Neural progenitor cell (in vitro differentiated cells): ENCODE measurements at regions not wholly inside any gene's neighbourhood (a gene's known extent, or its start where the extent isn't known, plus 50 kb on each side); places are given as distances from the start of the nearest gene placed in this dataset.

Experiments
- DNase-seq: peaks from one replicate; pipeline ENCODE4 v3.0.0-alpha.2; 2016; ENCODE audit warnings: low spot score
- H2AFZ ChIP-seq: fragments of 200-600 bp; sonication (generic); replicated peaks from 2 replicates; pipeline ENCODE4 v1.6.1; 2016; ENCODE audit warnings: antibody characterized with exemption
- H3F3A ChIP-seq: fragments of 200-600 bp; sonication (generic); 2 replicates; pipeline ENCODE4 v1.6.1; 2016; ENCODE audit warnings: antibody characterized with exemption, low read depth
- H3K27ac ChIP-seq: fragments of 200-600 bp; sonication (generic); 2 replicates; pipeline ENCODE4 v1.5.1; 2016; ENCODE audit warnings: mild to moderate bottlenecking
- H3K27me3 ChIP-seq: fragments of 200-600 bp; sonication (generic); 2 replicates; pipeline ENCODE4 v1.6.1; 2016; ENCODE audit warnings: mild to moderate bottlenecking, moderate library complexity
- H3K36me3 ChIP-seq: fragments of 200-600 bp; sonication (generic); 2 replicates; pipeline ENCODE4 v1.5.1; 2016
- H3K4me1 ChIP-seq: fragments of 200-600 bp; sonication (generic); 2 replicates; pipeline ENCODE4 v1.6.1; 2016; ENCODE audit warnings: mixed run types
- H3K4me2 ChIP-seq: fragments of 200-600 bp; sonication (generic); 2 replicates; pipeline ENCODE4 v1.6.1; 2016
- H3K4me3 ChIP-seq: fragments of 200-600 bp; sonication (generic); 2 replicates; pipeline ENCODE4 v1.5.1; 2016
- H3K79me2 ChIP-seq: fragments of 200-600 bp; sonication (generic); 2 replicates; pipeline ENCODE4 v1.6.1; 2016; ENCODE audit warnings: low read depth
- H3K9ac ChIP-seq: fragments of 200-600 bp; sonication (generic); 2 replicates; pipeline ENCODE4 v1.6.1; 2016
- H3K9me3 ChIP-seq: fragments of 200-600 bp; sonication (generic); 2 replicates; pipeline ENCODE4 v1.5.1; 2016; ENCODE audit warnings: low read depth
- H4K20me1 ChIP-seq: fragments of 200-600 bp; sonication (generic); 2 replicates; pipeline ENCODE4 v1.6.1; 2016; ENCODE audit warnings: low read depth
- H3K27ac Mint-ChIP-seq: 3 replicates; pipeline ENCODE4 v1.8.0; 2021; ENCODE audit warnings: mixed read lengths
- H3K27me3 Mint-ChIP-seq: 2 replicates; pipeline ENCODE4 v1.8.0; 2022; ENCODE audit warnings: low read depth, mild to moderate bottlenecking, inconsistent platforms, moderate library complexity, mixed read lengths; ENCODE audit not compliant: insufficient read depth
- H3K36me3 Mint-ChIP-seq: 3 replicates; pipeline ENCODE4 v1.8.0; 2021; ENCODE audit warnings: mixed read lengths
- H3K4me1 Mint-ChIP-seq: 3 replicates; pipeline ENCODE4 v1.8.0; 2021; ENCODE audit warnings: mixed read lengths
- H3K4me3 Mint-ChIP-seq: 3 replicates; pipeline ENCODE4 v1.8.0; 2021; ENCODE audit warnings: mild to moderate bottlenecking, moderate library complexity, mixed read lengths
- H3K9me3 Mint-ChIP-seq: 3 replicates; pipeline ENCODE4 v1.8.0; 2020; ENCODE audit warnings: mixed read lengths
- EZH2 ChIP-seq: fragments of 200-600 bp; sonication (generic); IDR thresholded peaks from 2 replicates; pipeline ENCODE4 v1.6.1; 2017; ENCODE audit warnings: antibody characterized with exemption, mild to moderate bottlenecking, moderate library complexity
- EZH2phosphoT487 ChIP-seq: fragments of 200-600 bp; sonication (generic); IDR thresholded peaks from 2 replicates; pipeline ENCODE4 v1.6.1; 2017; ENCODE audit warnings: antibody characterized with exemption
- TF ChIP-seq, protein P1 (sequence below): fragments of 200-600 bp; sonication (generic); IDR thresholded peaks from 2 replicates; pipeline ENCODE4 v1.5.1; 2017; ENCODE audit warnings: antibody characterized with exemption, mild to moderate bottlenecking

DNA sequence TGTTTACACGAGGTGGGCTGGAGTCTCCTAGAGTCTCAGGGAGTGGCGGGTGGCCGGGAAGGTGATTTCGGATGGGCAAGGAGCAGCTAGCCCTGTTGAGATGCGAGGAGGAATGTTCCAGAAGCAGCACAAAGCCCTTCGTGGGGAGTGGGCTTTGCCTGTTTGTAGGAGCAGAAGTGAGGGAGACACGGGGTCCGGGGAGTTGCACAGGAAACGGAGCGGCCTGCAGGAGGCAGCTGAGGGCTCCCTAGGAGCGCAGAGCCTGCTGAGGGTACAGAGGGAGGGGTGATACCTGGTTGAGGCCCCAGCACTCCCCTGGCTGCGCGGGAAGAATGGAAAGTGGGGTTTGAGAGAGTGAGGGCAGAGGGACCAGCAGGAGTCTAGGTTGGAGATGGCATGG, 847.2 kb downstream of the TBC1D22A start:
- Histone ChIP-seq H3K36me3 (no peaks in the 10 kb centered on the region), H3K79me2 (no peaks in the 10 kb centered on the region), H3K9me3 (no peaks in the 10 kb centered on the region), H3K27ac (no peak overlapping the region), H4K20me1 (no peaks in the 10 kb centered on the region), H3K4me1 (no peaks in the 10 kb centered on the region), H3K9ac (no peak overlapping the region), H3K4me3 (no peak overlapping the region), H2AFZ (no peak overlapping the region), H3F3A (no peaks in the 10 kb centered on the region), H3K27me3 (no peaks in the 10 kb centered on the region), H3K4me2 (no peak overlapping the region)
- TF ChIP-seq EZH2phosphoT487: no peak
- TF ChIP-seq, protein P1, sequence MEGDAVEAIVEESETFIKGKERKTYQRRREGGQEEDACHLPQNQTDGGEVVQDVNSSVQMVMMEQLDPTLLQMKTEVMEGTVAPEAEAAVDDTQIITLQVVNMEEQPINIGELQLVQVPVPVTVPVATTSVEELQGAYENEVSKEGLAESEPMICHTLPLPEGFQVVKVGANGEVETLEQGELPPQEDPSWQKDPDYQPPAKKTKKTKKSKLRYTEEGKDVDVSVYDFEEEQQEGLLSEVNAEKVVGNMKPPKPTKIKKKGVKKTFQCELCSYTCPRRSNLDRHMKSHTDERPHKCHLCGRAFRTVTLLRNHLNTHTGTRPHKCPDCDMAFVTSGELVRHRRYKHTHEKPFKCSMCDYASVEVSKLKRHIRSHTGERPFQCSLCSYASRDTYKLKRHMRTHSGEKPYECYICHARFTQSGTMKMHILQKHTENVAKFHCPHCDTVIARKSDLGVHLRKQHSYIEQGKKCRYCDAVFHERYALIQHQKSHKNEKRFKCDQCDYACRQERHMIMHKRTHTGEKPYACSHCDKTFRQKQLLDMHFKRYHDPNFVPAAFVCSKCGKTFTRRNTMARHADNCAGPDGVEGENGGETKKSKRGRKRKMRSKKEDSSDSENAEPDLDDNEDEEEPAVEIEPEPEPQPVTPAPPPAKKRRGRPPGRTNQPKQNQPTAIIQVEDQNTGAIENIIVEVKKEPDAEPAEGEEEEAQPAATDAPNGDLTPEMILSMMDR: no peak
- TF ChIP-seq EZH2: no peak
- Mint-ChIP-seq H3K27ac (no peak overlapping the region), H3K4me3 (no peak overlapping the region), H3K27me3 (peaks cover 9% of the 10 kb centered on the region), H3K4me1 (peaks cover 2% of the 10 kb centered on the region), H3K36me3 (no peaks in the 10 kb centered on the region), H3K9me3 (peaks cover 8% of the 10 kb centered on the region)
- DNase-seq: no peak

DNA sequence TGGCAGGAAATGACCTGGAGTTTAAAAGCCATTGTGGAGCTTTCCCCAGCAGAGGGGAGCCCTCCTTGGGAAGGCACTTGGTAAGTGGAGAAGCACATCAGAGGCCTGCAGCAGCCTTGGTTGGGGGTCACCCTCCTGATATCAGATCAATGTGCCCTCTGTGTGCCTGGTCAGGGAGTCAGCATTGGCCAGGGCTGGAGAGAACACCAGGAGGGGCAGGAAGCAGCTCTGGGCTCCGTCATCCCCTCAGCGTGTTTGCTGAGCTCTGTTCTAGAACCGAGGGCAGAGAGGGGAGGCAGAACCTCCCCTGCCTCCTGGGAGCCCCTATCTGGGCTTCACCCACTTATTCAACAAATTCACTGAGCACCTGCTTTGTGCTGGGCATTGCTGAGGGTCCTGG, 846.0 kb downstream of the TBC1D22A start:
- Histone ChIP-seq H3K79me2 (no peaks in the 10 kb centered on the region), H3K36me3 (no peaks in the 10 kb centered on the region), H3K27me3 (no peaks in the 10 kb centered on the region), H3K4me2 (no peak overlapping the region), H3F3A (no peaks in the 10 kb centered on the region), H3K4me3 (no peak overlapping the region), H3K9me3 (no peaks in the 10 kb centered on the region), H3K27ac (no peak overlapping the region), H4K20me1 (no peaks in the 10 kb centered on the region), H3K9ac (no peak overlapping the region), H2AFZ (no peak overlapping the region), H3K4me1 (no peaks in the 10 kb centered on the region)
- Mint-ChIP-seq H3K4me1 (peaks cover 2% of the 10 kb centered on the region), H3K27ac (no peak overlapping the region), H3K27me3 (peaks cover 9% of the 10 kb centered on the region), H3K36me3 (no peaks in the 10 kb centered on the region), H3K9me3 (peaks cover 10% of the 10 kb centered on the region), H3K4me3 (no peak overlapping the region)
- TF ChIP-seq EZH2phosphoT487 (no peak), EZH2 (no peak)
- TF ChIP-seq, protein P1: no peak
- DNase-seq: no peak

DNA sequence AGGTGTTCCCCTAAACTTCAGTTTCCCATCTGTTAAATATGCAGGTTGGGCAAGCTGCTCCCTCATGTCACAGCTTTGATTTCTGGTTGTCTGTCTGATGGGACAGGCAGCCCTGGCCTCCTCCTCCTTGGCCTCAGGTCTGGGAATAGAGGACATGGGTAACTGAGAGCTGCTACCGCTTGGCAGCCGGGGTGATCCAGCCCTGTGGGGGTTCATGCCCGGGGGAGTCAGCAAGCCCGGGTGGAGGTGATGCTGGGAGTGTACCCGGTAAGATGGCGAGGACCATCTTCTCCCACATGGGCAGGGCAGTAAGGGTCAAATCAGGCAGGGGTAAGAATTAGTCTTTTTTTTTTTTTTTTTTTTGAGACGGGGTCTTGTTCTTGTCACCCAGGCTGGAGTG, 845.0 kb downstream of the TBC1D22A start:
- no peaks in the 10 kb centered on the region for H4K20me1 ChIP-seq
- Mint-ChIP-seq H3K9me3 (peaks cover 10% of the 10 kb centered on the region), H3K27ac (no peak overlapping the region), H3K4me3 (no peak overlapping the region), H3K36me3 (no peaks in the 10 kb centered on the region), H3K27me3 (peaks cover 9% of the 10 kb centered on the region), H3K4me1 (peaks cover 2% of the 10 kb centered on the region)
- no peak overlapping the region for H3K27ac ChIP-seq
- H2AFZ ChIP-seq: no peak overlapping the region
- no peaks in the 10 kb centered on the region for H3K79me2 ChIP-seq
- TF ChIP-seq EZH2 (no peak), EZH2phosphoT487 (no peak)
- TF ChIP-seq, protein P1: no peak
- H3K4me3 ChIP-seq: no peak overlapping the region
- no peaks in the 10 kb centered on the region for H3K36me3 ChIP-seq
- H3K4me1 ChIP-seq: no peaks in the 10 kb centered on the region
- H3F3A ChIP-seq: no peaks in the 10 kb centered on the region
- no peak overlapping the region for H3K4me2 ChIP-seq
- H3K9me3 ChIP-seq: no peaks in the 10 kb centered on the region
- H3K27me3 ChIP-seq: no peaks in the 10 kb centered on the region
- no peak for DNase-seq
- no peak overlapping the region for H3K9ac ChIP-seq

DNA sequence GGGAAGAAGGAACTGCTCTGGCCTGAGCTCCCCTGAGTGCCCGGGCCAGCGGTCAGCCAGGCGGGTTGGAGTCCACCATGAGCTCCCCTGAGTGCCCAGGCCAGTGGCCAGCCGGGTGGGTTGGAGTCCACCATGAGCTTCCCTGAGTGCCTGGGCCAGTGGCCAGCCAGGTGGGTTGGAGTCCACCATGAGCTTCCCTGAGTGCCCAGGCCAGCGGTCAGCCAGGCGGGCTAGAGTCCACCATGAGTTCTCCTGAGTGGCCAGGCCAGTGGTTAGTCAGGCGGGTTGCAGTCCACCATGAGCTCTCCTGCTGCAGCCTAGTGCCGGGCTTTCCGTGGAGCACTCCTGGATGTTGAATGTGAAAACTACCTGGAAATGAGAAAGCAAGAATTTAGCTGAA, 844.0 kb downstream of the TBC1D22A start:
- DNase-seq: no peak

More for the DNA sequence above, 844.0 kb downstream of the TBC1D22A start:
- Histone ChIP-seq H4K20me1 (no peaks in the 10 kb centered on the region), H3K9me3 (no peaks in the 10 kb centered on the region), H3K9ac (no peak overlapping the region), H3K79me2 (no peaks in the 10 kb centered on the region), H3K36me3 (no peaks in the 10 kb centered on the region), H3K4me3 (no peak overlapping the region), H3F3A (no peaks in the 10 kb centered on the region), H3K27me3 (no peaks in the 10 kb centered on the region), H3K4me1 (no peaks in the 10 kb centered on the region), H2AFZ (no peak overlapping the region), H3K4me2 (no peak overlapping the region), H3K27ac (no peak overlapping the region)
- peaks cover 4% of the 10 kb centered on the region for H3K4me1 Mint-ChIP-seq
- TF ChIP-seq EZH2: no peak
- TF ChIP-seq EZH2phosphoT487: no peak
- TF ChIP-seq, protein P1: no peak
- H3K27ac Mint-ChIP-seq: no peak overlapping the region
- H3K36me3 Mint-ChIP-seq: no peaks in the 10 kb centered on the region
- H3K4me3 Mint-ChIP-seq: no peak overlapping the region
- H3K9me3 Mint-ChIP-seq: peaks cover 11% of the 10 kb centered on the region
- peaks cover 11% of the 10 kb centered on the region for H3K27me3 Mint-ChIP-seq
